Lower lobe of right lung (tissue), 2 donors: ENCODE measurements at regions not wholly inside any gene's neighbourhood (a gene's known extent, or its start where the extent isn't known, plus 50 kb on each side); places are given as distances from the start of the nearest gene placed in this dataset.

Experiments used
- ATAC-seq, 2 donors: fragments of 200-7000 bp; cut with Tn5 transposase; one replicate each; pipeline ENCODE4 v1.9.1; 2020 to 2022; ENCODE audit warnings: mild to moderate bottlenecking in 2 of 2, moderate library complexity in 2 of 2
- DNase-seq: peaks from one replicate; pipeline ENCODE4 v3.0.0-alpha.2; 2020
- H3K27ac ChIP-seq: fragments of 200-600 bp; one replicate; pipeline ENCODE4 v1.8.0; 2022
- H3K27me3 ChIP-seq: fragments of 200-600 bp; one replicate; pipeline ENCODE4 v1.8.0; 2022; ENCODE audit warnings: low read depth
- H3K36me3 ChIP-seq: fragments of 200-600 bp; one replicate; pipeline ENCODE4 v1.8.0; 2022; ENCODE audit warnings: mild to moderate bottlenecking
- H3K4me1 ChIP-seq: fragments of 200-600 bp; one replicate; pipeline ENCODE4 v1.8.0; 2022
- H3K4me3 ChIP-seq: fragments of 200-600 bp; one replicate; pipeline ENCODE4 v1.8.0; 2022; ENCODE audit warnings: mild to moderate bottlenecking
- H3K9me3 ChIP-seq: fragments of 200-600 bp; one replicate; pipeline ENCODE4 v1.8.0; 2022
- CTCF ChIP-seq: fragments of 200-600 bp; IDR thresholded peaks from one replicate; pipeline ENCODE4 v1.8.0; 2022; ENCODE audit warnings: antibody characterized with exemption, mild to moderate bottlenecking
- intact Hi-C: fragments of 100-400 bp; cut with DNase I; formaldehyde crosslinking; loops from one replicate; pipeline ENCODE4 v1.11.0; 2022
- donor health status: DM: no; HTN: yes; CAD: no; lungs with severe emphysema.

GRCh38 chr10:109741712-109742111, 181.6 kb downstream of the XPNPEP1 start:
- no peak for TF ChIP-seq CTCF
- Histone ChIP-seq H3K36me3 (no peaks in the 10 kb centered on the region), H3K27me3 (no peaks in the 10 kb centered on the region), H3K4me3 (no peak overlapping the region), H3K9me3 (no peaks in the 10 kb centered on the region), H3K4me1 (no peaks in the 10 kb centered on the region), H3K27ac (no peak overlapping the region)
- DNase-seq (no peak), ATAC-seq (no peak)
- intact Hi-C loops: no loop called here

- DNase-seq (no peak), ATAC-seq (no peak)
- Histone ChIP-seq H3K27me3 (no peaks in the 10 kb centered on the region), H3K27ac (no peak overlapping the region), H3K4me3 (no peak overlapping the region), H3K36me3 (no peaks in the 10 kb centered on the region), H3K9me3 (no peaks in the 10 kb centered on the region), H3K4me1 (no peaks in the 10 kb centered on the region)
- intact Hi-C loops: no loop called here
- TF ChIP-seq CTCF: no peak
These were observed 182.9 kb downstream of the XPNPEP1 start for GRCh38 chr10:109740436-109740835.

GRCh38 chr10:109737626-109738025, 185.7 kb downstream of the XPNPEP1 start:
- DNase-seq (no peak), ATAC-seq (no peak)
- H3K4me3 ChIP-seq: no peak overlapping the region
- H3K27me3 ChIP-seq: no peaks in the 10 kb centered on the region
- H3K27ac ChIP-seq: no peak overlapping the region
- intact Hi-C loops: no loop called here
- no peaks in the 10 kb centered on the region for H3K4me1 ChIP-seq
- no peaks in the 10 kb centered on the region for H3K9me3 ChIP-seq
- no peaks in the 10 kb centered on the region for H3K36me3 ChIP-seq
- no peak for TF ChIP-seq CTCF

GRCh38 chr10:109737009-109737408, 186.3 kb downstream of the XPNPEP1 start:
- no peak for DNase-seq
- ATAC-seq: no peak
- H3K36me3 ChIP-seq: no peaks in the 10 kb centered on the region
- no peaks in the 10 kb centered on the region for H3K9me3 ChIP-seq
- no peaks in the 10 kb centered on the region for H3K4me1 ChIP-seq
- no peaks in the 10 kb centered on the region for H3K27me3 ChIP-seq
- no peak for TF ChIP-seq CTCF
- no peak overlapping the region for H3K4me3 ChIP-seq
- no peak overlapping the region for H3K27ac ChIP-seq
- intact Hi-C loops: no loop called here

- intact Hi-C loops: no loop called here
- ATAC-seq: no peak
- TF ChIP-seq CTCF: no peak
- Histone ChIP-seq H3K4me1 (no peaks in the 10 kb centered on the region), H3K27ac (no peak overlapping the region), H3K36me3 (no peaks in the 10 kb centered on the region), H3K9me3 (no peaks in the 10 kb centered on the region), H3K27me3 (no peaks in the 10 kb centered on the region), H3K4me3 (no peak overlapping the region)
- no peak for DNase-seq
These were observed 187.5 kb downstream of the XPNPEP1 start for GRCh38 chr10:109735776-109736175.
